Limb (tissue), 2 donors: ENCODE measurements at regions not wholly inside any gene's neighbourhood (a gene's known extent, or its start where the extent isn't known, plus 50 kb on each side); places are given as distances from the start of the nearest gene placed in this dataset.
"Not testable (repeated sequence)": the region's sequence is repeated elsewhere in the genome, so short reads cannot be mapped to it uniquely, and the experiment has no call there.

ENCODE experiments used
- DNase-seq, 2 donors: peaks; one replicate each; pipeline ENCODE4 v3.0.0-alpha.2; 2016; ENCODE audit errors: extremely low spot score in 2 of 2

GRCh38 chr10:121690152-121690848 is 92.1 kb upstream of the FGFR2 start:
- no peak for DNase-seq

GRCh38 chr10:121687095-121687813 is 89.0 kb upstream of the FGFR2 start:
- DNase-seq = peak in 1 of 2 donors; percentile 78

GRCh38 chr10:121684276-121684675 is 86.0 kb upstream of the FGFR2 start:
- DNase-seq = no peak

GRCh38 chr10:121683816-121684215 is 85.6 kb upstream of the FGFR2 start:
- no peak for DNase-seq

- DNase-seq = no peak
Observed at GRCh38 chr10:121683366-121683765, 85.1 kb upstream of the FGFR2 start.

- peak in 1 of 2 donors; percentile 54 for DNase-seq
Observed at GRCh38 chr10:121681997-121682687, 83.9 kb upstream of the FGFR2 start.

- no peak for DNase-seq
Observed at GRCh38 chr10:121680879-121681655, 82.8 kb upstream of the FGFR2 start.

GRCh38 chr10:121679916-121680315 is 81.7 kb upstream of the FGFR2 start:
- no peak for DNase-seq

- DNase-seq = no peak
Observed at GRCh38 chr10:121678631-121679174, 80.5 kb upstream of the FGFR2 start.

GRCh38 chr10:121677880-121678279 is 79.6 kb upstream of the FGFR2 start:
- DNase-seq = no peak

GRCh38 chr10:121675344-121675743 is 77.1 kb upstream of the FGFR2 start:
- no peak for DNase-seq

GRCh38 chr10:121674885-121675284 is 76.6 kb upstream of the FGFR2 start:
- DNase-seq = no peak

- no peak for DNase-seq
Observed at GRCh38 chr10:121672733-121673132, 74.5 kb upstream of the FGFR2 start.

- not testable (repeated sequence) for DNase-seq
Observed at GRCh38 chr10:121669840-121670239, 71.6 kb upstream of the FGFR2 start.

- DNase-seq = no peak
Observed at GRCh38 chr10:121669028-121669374, 70.8 kb upstream of the FGFR2 start.

- peak in 1 of 2 donors; percentile 60 for DNase-seq
Observed at GRCh38 chr10:121668314-121669027, 70.2 kb upstream of the FGFR2 start.

- DNase-seq = no peak
Observed at GRCh38 chr10:121667948-121668313, 69.7 kb upstream of the FGFR2 start.

- no peak for DNase-seq
Observed at GRCh38 chr10:121665809-121666208, 67.6 kb upstream of the FGFR2 start.

- no peak for DNase-seq
Observed at GRCh38 chr10:121664671-121665070, 66.4 kb upstream of the FGFR2 start.

GRCh38 chr10:121662945-121663917 is 65.0 kb upstream of the FGFR2 start:
- no peak for DNase-seq
